Naive thymus-derived CD4-positive, alpha-beta T cell (primary cell): ENCODE measurements at regions not wholly inside any gene's neighbourhood (a gene's known extent, or its start where the extent isn't known, plus 50 kb on each side); places are given as distances from the start of the nearest gene placed in this dataset.

Experiments
- ATAC-seq: fragments of 150-1000 bp; cut with Tn5 transposase; 2 replicates; pipeline ENCODE4 v1.10.0; 2021; ENCODE audit warnings: mild to moderate bottlenecking, moderate library complexity
- CTCF ChIA-PET: fragments of 350-600 bp; sonication (Branson Sonifier 250); formaldehyde crosslinking; loops from one replicate; lab custom pipeline; 2021; ENCODE audit warnings: antibody characterized with exemption; lab: Charles Lee
- POLR2A ChIA-PET: fragments of 350-600 bp; sonication (Branson Sonifier 250); formaldehyde crosslinking; loops from one replicate; lab custom pipeline; 2021; ENCODE audit warnings: antibody characterized with exemption, inconsistent platforms; lab: Charles Lee
- DNase-seq, 9 donors: peaks; one replicate each; pipeline versions ENCODE4 v3.0.0 to v3.0.0-alpha.2; 2020 to 2022; ENCODE audit warnings: mixed read lengths in 1 of 9
- H3K27ac ChIP-seq: one replicate; pipeline ENCODE4 v1.7.0; 2013; ENCODE audit warnings: mild to moderate bottlenecking, low read depth, low read length, moderate library complexity
- H3K27me3 ChIP-seq, 2 donors: one replicate each; pipeline ENCODE4 v1.7.0; 2013; ENCODE audit warnings: low read length in 2 of 2, mild to moderate bottlenecking in 2 of 2, moderate library complexity in 2 of 2; ENCODE audit not compliant: control insufficient read depth in 2 of 2, insufficient read depth in 2 of 2
- H3K36me3 ChIP-seq, 3 experiments: 1 replicate in 2 of 3; 2 replicates in 1 of 3; pipeline ENCODE4 v1.7.0; 2013; ENCODE audit warnings: low read length in 3 of 3, mild to moderate bottlenecking in 3 of 3, moderate library complexity in 1 of 3; ENCODE audit not compliant: insufficient read depth in 3 of 3, control insufficient read depth in 2 of 3
- H3K4me1 ChIP-seq, 2 donors: one replicate each; pipeline ENCODE4 v1.7.0; 2013; ENCODE audit warnings: low read length in 2 of 2, mild to moderate bottlenecking in 2 of 2, moderate library complexity in 1 of 2; ENCODE audit not compliant: control insufficient read depth in 2 of 2, insufficient read depth in 2 of 2
- H3K4me3 ChIP-seq: 2 replicates; pipeline ENCODE4 v1.7.0; 2013; ENCODE audit warnings: mild to moderate bottlenecking, low read length
- H3K9me3 ChIP-seq, 3 experiments: 1 replicate in 2 of 3; 2 replicates in 1 of 3; pipeline ENCODE4 v1.7.0; 2013; ENCODE audit warnings: low read length in 3 of 3; ENCODE audit not compliant: control insufficient read depth in 2 of 3
- H3K27ac Mint-ChIP-seq, 9 donors: one replicate each; pipeline ENCODE4 v1.8.0; 2020 to 2022; ENCODE audit warnings: mixed read lengths in 9 of 9, mild to moderate bottlenecking in 8 of 9, moderate library complexity in 5 of 9, inconsistent platforms in 2 of 9
- H3K27me3 Mint-ChIP-seq, 5 donors: one replicate each; pipeline ENCODE4 v1.8.0; 2021 to 2022; ENCODE audit warnings: mixed read lengths in 5 of 5, mild to moderate bottlenecking in 1 of 5
- H3K36me3 Mint-ChIP-seq, 5 donors: one replicate each; pipeline ENCODE4 v1.8.0; 2020 to 2022; ENCODE audit warnings: mixed read lengths in 5 of 5, mild to moderate bottlenecking in 3 of 5, inconsistent platforms in 1 of 5
- H3K4me1 Mint-ChIP-seq, 7 donors: one replicate each; pipeline ENCODE4 v1.8.0; 2020 to 2022; ENCODE audit warnings: mixed read lengths in 7 of 7, mild to moderate bottlenecking in 3 of 7, inconsistent platforms in 1 of 7
- H3K4me3 Mint-ChIP-seq, 10 donors: one replicate each; pipeline ENCODE4 v1.8.0; 2020 to 2022; ENCODE audit warnings: mild to moderate bottlenecking in 10 of 10, mixed read lengths in 10 of 10, moderate library complexity in 6 of 10, inconsistent platforms in 2 of 10
- H3K9me3 Mint-ChIP-seq, 11 donors: one replicate each; pipeline ENCODE4 v1.8.0; 2020 to 2022; ENCODE audit warnings: mixed read lengths in 11 of 11, mild to moderate bottlenecking in 4 of 11, inconsistent platforms in 1 of 11, moderate library complexity in 1 of 11
- intact Hi-C, 2 donors: fragments of 100-400 bp; cut with micrococcal nuclease; formaldehyde crosslinking; loops; one replicate each; pipeline ENCODE4 v1.15.1; 2023

GRCh38 chr6:22621701-22622100 lies 52.3 kb downstream of the HDGFL1 start:
- no peaks in the 10 kb centered on the region for H3K27me3 ChIP-seq
- H3K27ac ChIP-seq = no peak overlapping the region
- Mint-ChIP-seq H3K4me1 (no peaks in the 10 kb centered on the region), H3K27ac (no peak overlapping the region), H3K27me3 (no peaks in the 10 kb centered on the region), H3K9me3 (peaks cover 0 to 19% (median 4%) of the 10 kb centered on the region in 11 donors), H3K4me3 (no peak overlapping the region), H3K36me3 (peaks cover 0 to 4% (median 0%) of the 10 kb centered on the region in 5 donors)
- no peak overlapping the region for H3K4me3 ChIP-seq
- intact Hi-C loops = no loop called here
- ChIA-PET CTCF (no interaction called here), POLR2A (no interaction called here)
- no peaks in the 10 kb centered on the region for H3K4me1 ChIP-seq
- DNase-seq (no peak), ATAC-seq (no peak)
- no peaks in the 10 kb centered on the region for H3K9me3 ChIP-seq
- no peaks in the 10 kb centered on the region for H3K36me3 ChIP-seq

- Mint-ChIP-seq H3K4me3 (no peak overlapping the region), H3K4me1 (no peaks in the 10 kb centered on the region), H3K9me3 (peaks cover 0 to 23% (median 6%) of the 10 kb centered on the region in 11 donors), H3K27me3 (no peaks in the 10 kb centered on the region), H3K27ac (no peak overlapping the region), H3K36me3 (peaks cover 0 to 5% (median 0%) of the 10 kb centered on the region in 5 donors)
- ATAC-seq (no peak), DNase-seq (no peak)
- Histone ChIP-seq H3K27ac (no peak overlapping the region), H3K9me3 (no peaks in the 10 kb centered on the region), H3K4me3 (no peak overlapping the region), H3K36me3 (no peaks in the 10 kb centered on the region), H3K4me1 (no peaks in the 10 kb centered on the region), H3K27me3 (no peaks in the 10 kb centered on the region)
- ChIA-PET POLR2A (no interaction called here), CTCF (no interaction called here)
- intact Hi-C loops = no loop called here
Measured at GRCh38 chr6:22622351-22622750, 53.0 kb downstream of the HDGFL1 start.

- ChIA-PET CTCF (no interaction called here), POLR2A (no interaction called here)
- Histone ChIP-seq H3K4me1 (no peaks in the 10 kb centered on the region), H3K27me3 (no peaks in the 10 kb centered on the region), H3K27ac (no peak overlapping the region), H3K9me3 (no peaks in the 10 kb centered on the region), H3K4me3 (no peak overlapping the region), H3K36me3 (no peaks in the 10 kb centered on the region)
- no peaks in the 10 kb centered on the region for H3K4me1 Mint-ChIP-seq
- peaks cover 0 to 5% (median 0%) of the 10 kb centered on the region in 5 donors for H3K36me3 Mint-ChIP-seq
- intact Hi-C loops = no loop called here
- H3K9me3 Mint-ChIP-seq = peaks cover 0 to 23% (median 6%) of the 10 kb centered on the region in 11 donors
- H3K27me3 Mint-ChIP-seq = no peaks in the 10 kb centered on the region
- DNase-seq (no peak), ATAC-seq (no peak)
- H3K4me3 Mint-ChIP-seq = no peak overlapping the region
- no peak overlapping the region for H3K27ac Mint-ChIP-seq
Measured at GRCh38 chr6:22622813-22623212, 53.4 kb downstream of the HDGFL1 start.

DNA sequence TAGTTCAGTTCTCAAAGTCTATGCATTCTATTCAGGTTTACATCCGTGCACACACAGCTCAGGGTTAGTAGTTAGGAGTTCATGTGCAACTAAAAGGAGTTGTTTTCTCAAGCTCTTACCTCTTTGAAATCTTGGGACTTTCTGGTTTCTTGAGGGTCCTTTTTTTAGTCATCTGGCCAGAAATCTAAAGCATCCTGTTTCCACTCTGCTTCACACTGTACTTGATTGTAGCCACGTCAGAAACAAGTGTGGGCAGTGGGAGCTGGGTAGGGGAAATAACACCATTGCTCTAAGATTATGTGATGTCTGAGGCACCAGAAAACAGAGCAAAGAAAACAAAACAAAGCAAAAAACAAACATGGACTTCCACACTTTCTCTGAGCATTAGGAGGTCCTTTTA lies 58.3 kb downstream of the HDGFL1 start:
- Histone ChIP-seq H3K4me3 (no peak overlapping the region), H3K27ac (no peak overlapping the region), H3K4me1 (no peaks in the 10 kb centered on the region), H3K9me3 (no peaks in the 10 kb centered on the region), H3K27me3 (no peaks in the 10 kb centered on the region), H3K36me3 (no peaks in the 10 kb centered on the region)
- Mint-ChIP-seq H3K4me1 (no peaks in the 10 kb centered on the region), H3K27ac (no peak overlapping the region), H3K4me3 (no peak overlapping the region), H3K9me3 (peaks cover 0 to 29% (median 5%) of the 10 kb centered on the region in 11 donors), H3K27me3 (no peaks in the 10 kb centered on the region), H3K36me3 (peaks cover 0 to 5% (median 0%) of the 10 kb centered on the region in 5 donors)
- no peak for DNase-seq
- CTCF ChIA-PET = no interaction called here
- no peak for ATAC-seq
- intact Hi-C loops = no loop called here
- POLR2A ChIA-PET = no interaction called here

- no peaks in the 10 kb centered on the region for H3K27me3 ChIP-seq
- CTCF ChIA-PET = no interaction called here
- peaks cover 0 to 5% (median 0%) of the 10 kb centered on the region in 5 donors for H3K36me3 Mint-ChIP-seq
- no peaks in the 10 kb centered on the region for H3K36me3 ChIP-seq
- ATAC-seq = no peak
- no peak overlapping the region for H3K4me3 Mint-ChIP-seq
- no peaks in the 10 kb centered on the region for H3K4me1 ChIP-seq
- POLR2A ChIA-PET = no interaction called here
- no peak overlapping the region for H3K27ac Mint-ChIP-seq
- no peaks in the 10 kb centered on the region for H3K9me3 ChIP-seq
- intact Hi-C loops = no loop called here
- no peak overlapping the region for H3K4me3 ChIP-seq
- H3K9me3 Mint-ChIP-seq = peaks cover 0 to 25% (median 5%) of the 10 kb centered on the region in 11 donors
- no peaks in the 10 kb centered on the region for H3K27me3 Mint-ChIP-seq
- no peak overlapping the region for H3K27ac ChIP-seq
- peaks cover 0 to 2% (median 0%) of the 10 kb centered on the region in 7 donors for H3K4me1 Mint-ChIP-seq
- no peak for DNase-seq
Measured at GRCh38 chr6:22631091-22631490, 61.7 kb downstream of the HDGFL1 start.

DNA sequence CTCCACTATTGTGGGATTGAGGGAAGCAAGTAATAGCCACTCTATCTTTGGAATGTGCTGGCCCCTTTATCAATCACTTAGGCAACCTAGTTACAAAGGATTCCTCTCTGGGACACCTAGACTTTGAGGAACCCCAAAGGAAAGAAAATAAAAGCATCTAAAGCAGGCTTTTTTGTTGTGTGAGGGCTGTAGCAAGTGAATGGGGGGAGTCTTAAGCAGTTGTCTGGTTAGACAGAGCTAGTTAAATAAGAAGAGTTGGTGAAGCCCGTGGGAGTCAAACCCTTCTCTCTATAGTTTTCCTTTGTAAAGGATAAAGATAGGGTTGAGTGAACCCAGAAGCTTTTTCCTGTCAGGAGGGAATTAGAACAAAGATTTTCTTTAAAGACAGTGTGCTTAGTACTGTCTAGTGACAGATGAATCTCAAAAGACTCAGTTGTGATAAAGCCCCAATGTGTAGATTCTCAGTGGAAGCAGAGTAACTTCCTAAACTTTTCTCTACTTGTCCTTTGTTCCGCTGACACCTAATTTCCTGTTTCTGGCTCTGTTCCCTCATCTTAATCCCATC lies 63.3 kb downstream of the HDGFL1 start:
- Histone ChIP-seq H3K27me3 (no peaks in the 10 kb centered on the region), H3K27ac (no peak overlapping the region), H3K9me3 (no peaks in the 10 kb centered on the region), H3K4me3 (no peak overlapping the region), H3K4me1 (no peaks in the 10 kb centered on the region), H3K36me3 (no peaks in the 10 kb centered on the region)
- POLR2A ChIA-PET = no interaction called here
- intact Hi-C loops = no loop called here
- no peak overlapping the region for H3K4me3 Mint-ChIP-seq
- H3K9me3 Mint-ChIP-seq = peaks cover 0 to 12% (median 3%) of the 10 kb centered on the region in 11 donors
- peaks cover 0 to 3% (median 0%) of the 10 kb centered on the region in 5 donors for H3K36me3 Mint-ChIP-seq
- H3K4me1 Mint-ChIP-seq = peaks cover 0 to 2% (median 0%) of the 10 kb centered on the region in 7 donors
- DNase-seq = no peak
- no peaks in the 10 kb centered on the region for H3K27me3 Mint-ChIP-seq
- ATAC-seq = no peak
- H3K27ac Mint-ChIP-seq = no peak overlapping the region
- CTCF ChIA-PET = no interaction called here

DNA sequence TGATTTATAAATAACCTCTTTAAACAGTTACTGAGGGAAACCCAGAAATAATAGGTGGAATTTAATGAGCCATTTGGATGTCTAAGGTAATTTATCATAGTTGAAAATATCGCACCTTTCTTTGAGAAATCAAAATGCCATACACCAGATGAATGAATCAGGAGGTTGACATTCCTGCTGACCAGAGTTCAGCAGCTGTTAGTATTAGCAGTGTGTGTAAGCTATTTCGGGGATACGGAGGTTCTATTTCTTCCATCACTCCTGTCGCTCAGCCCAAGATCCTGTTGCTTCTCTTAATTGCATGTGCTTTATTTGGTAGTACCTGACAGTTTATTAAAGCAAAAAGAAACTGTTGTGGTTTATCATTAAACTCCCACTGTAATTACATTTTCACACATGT lies 67.1 kb downstream of the HDGFL1 start:
- no peaks in the 10 kb centered on the region for H3K36me3 ChIP-seq
- no peaks in the 10 kb centered on the region for H3K27me3 ChIP-seq
- intact Hi-C loops = no loop called here
- peaks cover 0 to 2% (median 0%) of the 10 kb centered on the region in 7 donors for H3K4me1 Mint-ChIP-seq
- H3K36me3 Mint-ChIP-seq = no peaks in the 10 kb centered on the region
- no peak overlapping the region for H3K4me3 ChIP-seq
- no peak overlapping the region for H3K27ac ChIP-seq
- H3K4me3 Mint-ChIP-seq = no peak overlapping the region
- H3K27me3 Mint-ChIP-seq = no peaks in the 10 kb centered on the region
- H3K4me1 ChIP-seq = no peaks in the 10 kb centered on the region
- DNase-seq = no peak
- ChIA-PET POLR2A (no interaction called here), CTCF (no interaction called here)
- peaks cover 0 to 2% (median 0%) of the 10 kb centered on the region in 11 donors for H3K9me3 Mint-ChIP-seq
- no peaks in the 10 kb centered on the region for H3K9me3 ChIP-seq
- H3K27ac Mint-ChIP-seq = no peak overlapping the region
- ATAC-seq = no peak
